NCI-H1048 (cell line): ENCODE measurements at regions not wholly inside any gene's neighbourhood (a gene's known extent, or its start where the extent isn't known, plus 50 kb on each side); places are given as distances from the start of the nearest gene placed in this dataset.
"Not testable (repeated sequence)": the region's sequence is repeated elsewhere in the genome, so short reads cannot be mapped to it uniquely, and the experiment has no call there.

ENCODE experiments used
- DNase-seq: peaks from one replicate; lab custom pipeline; 2025; lab: John Stamatoyannopoulos, UW

DNA sequence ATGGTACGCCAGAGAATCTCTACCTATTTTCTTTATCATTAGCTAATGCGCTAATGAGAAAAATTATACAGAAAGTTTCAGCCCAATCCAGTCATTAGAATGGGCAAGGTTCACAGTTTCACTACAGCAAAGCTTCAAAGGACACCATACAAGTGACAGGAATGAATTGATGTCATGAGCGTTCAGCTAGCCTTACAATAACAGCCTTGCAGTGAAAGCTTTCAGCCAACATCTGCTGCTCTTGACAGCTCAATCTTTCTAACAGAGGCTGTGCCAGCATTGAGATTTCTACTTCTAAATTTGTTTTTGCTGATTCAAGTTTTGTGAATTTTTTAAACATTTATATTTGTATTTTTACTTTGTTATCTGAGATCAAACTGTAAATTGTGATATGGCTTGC is 302.4 kb upstream of the FAM174A start:
- DNase-seq = no peak

DNA sequence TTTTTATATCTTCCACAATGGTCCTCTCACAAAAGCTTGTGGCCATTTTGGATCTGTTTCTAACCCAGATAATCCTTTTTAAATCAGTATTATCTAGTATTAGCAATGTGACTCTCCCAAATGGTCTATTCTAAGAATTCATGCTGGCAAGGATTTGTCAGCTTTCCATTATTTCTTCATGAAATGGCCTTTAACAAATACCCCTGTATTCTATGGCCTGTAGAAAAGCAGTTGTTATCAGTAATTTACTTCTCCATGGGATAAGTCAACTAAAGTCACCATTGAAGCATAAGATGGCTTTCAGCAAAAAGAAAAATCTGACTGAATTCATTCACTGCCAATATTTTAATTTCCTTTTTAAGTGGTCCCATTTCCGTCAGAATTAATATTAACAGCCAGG is 346.4 kb upstream of the FAM174A start:
- no peak for DNase-seq

DNA sequence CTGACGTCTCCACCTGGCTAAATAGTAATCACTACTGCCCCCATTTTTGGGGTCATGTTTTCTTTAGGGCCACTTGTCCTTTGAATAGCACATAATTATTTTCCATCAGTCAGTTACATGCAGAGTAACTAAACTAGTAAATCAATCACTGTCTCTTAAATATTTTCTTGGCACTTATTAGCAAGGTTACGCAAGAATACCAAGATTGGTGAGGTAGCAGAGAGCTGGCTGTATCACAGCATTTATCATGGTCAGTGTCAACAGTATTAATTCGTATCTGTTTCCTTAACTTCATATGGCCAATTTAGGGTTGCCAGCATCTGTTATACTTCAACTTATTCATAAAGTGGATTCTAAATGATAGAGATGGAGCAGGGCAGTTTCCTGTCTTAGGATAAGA is 346.8 kb upstream of the FAM174A start:
- no peak for DNase-seq

DNA sequence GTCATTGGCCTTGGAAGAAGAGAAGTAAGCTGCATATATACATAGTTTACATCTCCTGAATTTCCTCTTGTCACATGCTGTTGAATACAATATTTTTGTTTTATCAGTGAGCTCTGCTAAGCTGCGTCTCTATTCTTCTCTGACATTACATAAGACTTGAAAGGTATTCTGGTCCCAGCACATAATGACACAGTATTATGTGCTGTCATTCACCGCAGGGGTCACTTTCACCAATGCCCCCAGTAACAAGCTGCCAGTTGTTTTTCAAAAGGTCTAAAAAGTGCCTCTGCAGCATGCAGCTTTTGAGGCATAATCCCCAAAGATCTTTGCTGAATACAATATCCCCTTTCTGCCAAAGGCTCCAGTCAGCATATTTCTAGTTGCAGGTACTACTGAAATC is 349.0 kb upstream of the FAM174A start:
- DNase-seq = no peak

DNA sequence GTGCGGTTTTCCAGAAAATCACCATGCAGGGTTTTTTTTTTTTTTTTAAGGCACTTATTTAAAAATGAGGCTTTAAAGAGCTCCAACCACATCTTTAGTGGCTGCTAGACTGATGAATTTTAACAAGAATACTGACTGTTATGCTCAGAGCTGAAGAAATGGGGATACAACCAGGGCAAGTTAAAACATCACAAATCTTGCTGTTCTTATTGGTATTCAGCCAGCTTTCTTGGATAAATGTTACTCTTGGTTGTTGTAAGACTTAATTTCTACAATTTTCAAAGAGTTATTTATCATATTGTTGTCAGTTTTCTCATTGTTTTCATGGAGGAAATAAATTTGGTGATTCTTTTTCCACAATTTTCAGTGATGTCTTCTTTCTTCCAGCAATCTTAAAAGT is 352.8 kb upstream of the FAM174A start:
- DNase-seq = no peak

DNA sequence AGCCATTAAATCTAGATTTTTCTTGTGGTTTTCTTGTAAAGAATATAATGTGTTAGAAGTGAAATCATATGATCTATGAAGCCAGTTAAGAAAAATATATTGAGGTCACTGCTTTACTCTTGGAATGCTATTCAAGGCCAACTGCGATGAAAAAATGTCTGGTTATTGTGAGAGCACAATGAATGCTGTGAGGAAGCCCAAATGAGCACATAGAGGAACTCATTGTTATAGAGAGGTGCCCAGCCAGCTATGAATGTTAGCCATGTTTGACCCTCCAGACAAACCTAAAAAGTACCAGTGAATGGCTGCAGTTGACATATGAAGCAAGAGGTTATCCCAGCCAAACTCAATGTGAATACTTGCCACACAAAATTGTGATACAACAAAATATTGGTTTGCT is 359.8 kb upstream of the FAM174A start:
- DNase-seq = no peak

DNA sequence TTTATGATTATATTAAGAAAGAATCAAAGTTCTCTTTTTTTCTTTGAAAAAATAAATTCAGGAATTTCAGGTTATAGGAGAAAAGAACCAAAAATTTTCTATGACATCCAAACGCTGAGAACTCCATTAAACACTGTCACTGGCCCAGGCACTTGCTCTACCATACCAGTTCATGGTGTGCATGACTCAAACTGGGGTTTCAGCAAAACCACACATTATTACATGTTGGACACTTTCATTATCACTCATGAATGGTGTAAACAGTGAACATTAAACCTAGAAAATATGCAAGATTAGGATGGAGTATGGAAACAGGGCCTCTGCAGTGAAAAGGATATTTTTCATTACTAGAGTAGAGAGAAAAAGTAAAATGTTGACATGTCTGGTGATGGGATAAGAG is 369.9 kb upstream of the FAM174A start:
- no peak for DNase-seq

DNA sequence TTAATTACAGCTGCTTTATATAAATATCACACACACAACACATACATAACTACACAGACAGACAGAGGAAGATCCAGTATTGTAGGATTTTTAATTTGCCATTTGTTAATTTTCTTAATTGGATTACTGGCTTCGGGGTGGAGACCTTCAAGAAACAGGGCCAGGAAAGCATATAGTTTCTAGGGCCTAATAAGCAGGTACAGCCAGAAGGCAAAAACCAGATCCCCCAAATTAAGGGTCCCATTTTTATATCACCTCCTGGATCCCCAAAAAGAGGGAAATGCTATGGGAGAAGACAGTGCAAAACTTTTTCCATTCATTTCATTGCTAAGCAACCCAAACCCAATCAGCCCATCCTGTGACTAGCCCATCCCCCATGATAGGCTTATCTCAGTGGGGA is 373.3 kb upstream of the FAM174A start:
- no peak for DNase-seq

DNA sequence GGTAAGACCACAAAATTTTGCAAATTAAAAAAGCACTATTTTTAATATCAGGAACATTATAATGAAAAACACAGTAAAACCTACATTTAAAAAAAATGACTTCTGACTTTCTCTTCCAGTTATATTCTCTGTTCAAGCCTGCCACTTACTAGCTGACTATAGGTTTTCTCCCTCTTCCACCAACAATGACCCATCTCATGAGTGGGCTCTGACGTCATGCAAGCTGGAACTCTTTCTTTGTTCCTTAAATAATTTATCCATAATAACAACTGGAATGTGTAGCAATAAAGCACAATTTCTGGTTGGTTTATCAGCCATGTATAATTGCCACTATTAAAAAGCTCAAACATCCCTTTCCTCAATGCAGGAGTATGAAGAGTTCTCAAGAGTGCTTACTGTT is 378.1 kb upstream of the FAM174A start:
- no peak for DNase-seq

DNA sequence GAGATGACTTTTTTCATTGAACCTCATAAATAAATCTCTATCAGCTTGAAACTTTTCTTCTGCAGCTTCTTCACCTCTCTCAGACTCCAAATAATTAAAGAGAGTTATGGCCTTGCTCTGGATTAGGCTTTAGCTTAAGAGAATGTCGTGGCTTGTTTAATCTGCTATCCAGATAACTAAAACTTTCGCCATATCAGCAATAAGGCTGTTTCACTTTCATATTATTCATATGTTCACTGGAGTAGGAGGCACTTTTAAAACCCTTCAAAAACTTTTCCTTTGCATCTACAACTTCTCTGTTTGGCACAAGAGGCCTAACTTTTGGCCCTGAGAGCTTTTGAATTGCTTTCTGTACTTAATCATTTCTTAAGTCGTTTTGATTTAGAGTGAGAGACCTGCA is 386.9 kb upstream of the FAM174A start:
- DNase-seq = no peak

DNA sequence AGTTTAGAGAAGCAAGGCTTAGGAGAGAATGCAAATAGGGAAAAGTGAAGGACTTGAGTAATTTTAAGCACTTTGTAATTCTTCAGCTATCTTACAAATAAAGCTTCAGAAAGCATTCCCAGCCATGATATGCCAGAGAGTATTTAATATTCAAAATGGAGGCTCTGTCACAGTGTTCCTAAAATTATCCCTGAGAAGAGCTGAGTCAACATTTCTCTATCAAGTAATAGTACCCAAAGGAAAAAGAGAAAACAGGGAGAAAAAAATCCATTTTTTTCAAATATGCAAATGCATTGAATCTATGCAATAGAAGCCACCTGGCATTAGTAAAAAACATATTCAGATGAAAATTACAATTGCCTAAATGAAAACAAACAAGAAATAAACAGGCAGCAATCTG is 392.6 kb upstream of the FAM174A start:
- no peak for DNase-seq

DNA sequence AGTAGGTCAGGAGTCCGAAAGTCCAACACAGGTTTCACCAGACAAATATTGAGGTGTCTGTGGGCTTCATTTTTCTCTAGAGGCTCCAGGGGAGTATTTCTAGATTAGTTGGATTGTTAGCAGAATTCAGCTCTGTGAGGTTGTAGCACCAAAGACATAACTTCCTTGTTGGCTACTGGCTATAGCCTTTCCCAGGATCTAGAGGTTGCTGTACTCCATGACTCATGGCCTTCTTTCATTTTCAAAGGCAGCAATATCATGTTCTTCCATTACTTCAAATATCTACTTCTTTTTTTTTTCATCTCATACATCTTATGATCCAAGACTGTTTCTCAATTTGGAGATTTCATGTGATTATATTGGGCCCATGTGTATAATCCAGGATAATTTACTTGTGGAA is 404.0 kb upstream of the FAM174A start:
- DNase-seq = no peak

DNA sequence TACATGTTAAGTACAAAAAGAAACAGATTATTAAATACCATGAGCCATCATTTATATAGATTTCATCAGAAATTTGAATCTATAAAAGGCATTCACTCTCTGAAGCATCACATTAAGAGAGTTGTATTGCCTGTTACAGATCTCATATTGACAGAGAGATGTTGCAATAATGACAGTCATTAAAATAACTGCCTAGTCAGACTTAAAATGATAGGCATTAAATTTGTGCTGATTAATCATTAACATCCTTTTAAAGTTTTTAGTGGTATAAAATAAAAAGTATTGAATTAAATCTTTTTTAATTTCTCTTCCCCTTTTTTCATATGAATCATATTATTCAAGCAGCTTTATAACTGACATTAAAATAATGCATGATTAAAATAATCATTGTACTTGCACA is 404.9 kb upstream of the FAM174A start:
- DNase-seq = no peak

DNA sequence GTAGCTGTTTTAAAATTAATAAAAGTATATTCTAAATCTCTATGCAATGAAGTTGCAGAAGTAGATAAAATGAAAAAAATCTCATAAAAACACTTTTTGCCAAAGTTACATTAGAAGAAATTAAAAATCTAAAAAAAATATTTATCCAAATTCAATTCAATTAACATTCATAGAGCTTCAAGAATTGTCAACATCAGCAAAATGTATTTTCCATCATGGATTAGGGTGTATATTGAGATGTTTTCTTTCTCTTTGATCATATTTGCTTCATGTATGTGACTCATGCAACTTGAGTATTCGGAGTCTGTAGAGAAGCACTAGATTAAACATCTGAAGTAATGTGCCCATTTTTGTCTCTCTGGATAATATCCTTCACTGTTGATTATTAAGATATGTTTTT is 415.3 kb upstream of the FAM174A start:
- DNase-seq = no peak

DNA sequence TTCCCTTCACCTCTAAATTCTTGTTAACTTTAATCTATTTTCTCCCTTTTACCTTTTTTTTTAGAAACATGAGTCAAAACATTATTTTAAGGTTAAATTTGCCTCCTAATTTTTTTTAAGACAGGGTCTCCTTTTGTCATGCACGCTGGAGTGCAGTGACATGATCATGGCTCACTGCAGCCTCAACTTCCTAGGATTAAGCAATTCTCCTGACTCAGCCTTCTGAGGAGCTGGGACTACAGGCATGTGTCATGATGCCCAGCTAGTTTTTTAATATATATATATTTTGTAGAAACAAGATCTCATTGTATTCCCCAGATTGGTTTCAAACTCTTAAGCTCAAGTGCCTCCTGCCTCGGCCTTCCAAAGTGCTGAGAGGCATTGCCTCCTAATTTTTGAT is 424.7 kb upstream of the FAM174A start:
- no peak for DNase-seq

DNA sequence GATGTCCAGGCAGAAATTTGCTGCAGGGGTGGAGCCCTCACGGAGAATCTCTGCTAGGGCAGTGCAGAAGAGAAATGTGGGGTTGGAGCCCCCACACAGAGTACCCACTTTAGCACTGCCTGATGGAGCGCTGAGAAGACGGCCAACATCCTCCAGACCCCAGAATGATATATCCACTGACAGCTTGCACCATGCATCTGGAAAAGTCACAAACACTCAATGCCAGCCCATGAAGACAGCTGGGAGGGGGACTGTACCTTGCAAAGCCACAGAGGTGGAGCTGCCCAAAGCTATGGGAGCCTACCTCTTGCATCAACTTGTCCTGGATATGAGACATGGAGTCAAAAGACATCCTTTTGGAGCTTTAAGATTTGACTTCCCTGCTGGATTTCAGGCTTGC is 426.3 kb upstream of the FAM174A start:
- DNase-seq = no peak

DNA sequence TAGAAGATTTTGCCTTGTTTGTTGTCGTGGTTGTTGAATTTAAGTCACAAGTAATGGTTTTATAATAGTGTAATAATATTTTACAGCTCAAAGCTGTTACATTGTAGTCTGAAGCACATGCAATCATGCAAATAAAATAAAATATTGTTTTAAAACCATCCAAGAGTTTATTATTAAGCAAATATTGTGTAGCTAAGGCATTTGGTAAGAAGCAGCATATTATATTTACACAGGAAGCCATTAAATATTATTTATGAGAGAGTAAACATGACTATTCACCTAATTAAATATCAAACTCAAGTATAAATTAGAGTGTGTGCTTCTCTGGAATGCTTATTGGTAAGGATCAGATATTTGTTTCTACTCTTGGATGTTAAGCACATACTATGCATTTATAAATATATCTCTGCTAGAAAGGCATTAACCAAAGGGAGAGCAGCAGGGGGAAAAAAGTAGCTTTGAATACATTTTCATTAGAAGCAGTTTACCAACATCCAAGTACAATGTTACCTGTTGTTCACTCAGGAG is 431.5 kb upstream of the FAM174A start:
- DNase-seq = not testable (repeated sequence)

DNA sequence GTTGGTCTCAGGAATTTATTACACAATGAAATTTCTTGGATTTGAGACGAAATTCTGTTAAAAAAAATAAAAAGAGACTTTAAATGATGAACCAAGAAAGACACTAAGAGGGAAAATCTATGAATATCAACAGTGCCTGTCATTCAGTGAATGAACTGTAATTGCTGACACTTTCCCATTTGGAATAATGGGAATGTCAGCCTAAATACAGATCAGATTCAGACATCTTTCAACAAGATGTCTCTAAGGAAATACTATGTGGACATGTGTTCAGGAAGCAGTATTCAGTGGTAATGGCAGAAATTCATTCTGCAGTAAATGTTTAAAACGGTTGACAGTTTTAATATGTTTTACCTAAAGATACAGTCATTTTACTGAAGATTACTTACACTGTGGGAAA is 433.7 kb upstream of the FAM174A start:
- DNase-seq = not testable (repeated sequence)

DNA sequence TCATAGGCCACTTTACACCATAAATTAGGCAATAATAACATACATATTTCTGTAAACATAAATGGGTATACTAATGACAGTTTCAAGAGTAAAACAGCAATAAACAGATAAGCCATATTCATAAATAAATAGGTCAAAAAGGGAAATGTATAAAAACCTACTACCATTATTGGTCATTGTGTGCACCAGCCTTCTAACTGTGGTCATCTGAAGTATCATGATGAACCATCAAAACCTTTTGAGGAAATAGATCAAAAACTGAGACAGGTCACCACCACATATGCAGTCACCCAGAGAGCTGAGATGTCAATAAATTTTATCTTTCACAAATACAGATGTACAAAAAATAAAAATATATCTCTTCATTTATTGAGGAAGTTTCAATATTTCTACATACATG is 438.8 kb upstream of the FAM174A start:
- not testable (repeated sequence) for DNase-seq

DNA sequence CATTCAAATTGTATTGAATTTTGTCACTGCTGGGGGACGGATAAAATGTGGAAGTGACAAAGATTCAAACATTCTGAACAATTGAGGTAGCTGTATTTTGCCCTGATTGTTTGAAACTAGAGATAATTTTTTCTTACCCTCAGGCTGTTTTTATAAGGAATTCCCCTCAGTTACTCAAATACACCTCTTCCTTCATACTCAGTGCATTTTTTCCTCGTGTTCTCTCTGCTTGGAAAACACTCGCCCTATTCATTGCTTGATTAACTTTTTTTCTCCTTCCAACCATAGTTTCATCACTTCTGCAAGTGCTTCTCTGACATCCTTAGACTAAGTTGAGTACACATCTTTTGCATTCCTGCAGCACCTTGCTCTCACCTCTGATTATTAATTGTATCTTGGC is 454.5 kb upstream of the FAM174A start:
- DNase-seq = not testable (repeated sequence)

DNA sequence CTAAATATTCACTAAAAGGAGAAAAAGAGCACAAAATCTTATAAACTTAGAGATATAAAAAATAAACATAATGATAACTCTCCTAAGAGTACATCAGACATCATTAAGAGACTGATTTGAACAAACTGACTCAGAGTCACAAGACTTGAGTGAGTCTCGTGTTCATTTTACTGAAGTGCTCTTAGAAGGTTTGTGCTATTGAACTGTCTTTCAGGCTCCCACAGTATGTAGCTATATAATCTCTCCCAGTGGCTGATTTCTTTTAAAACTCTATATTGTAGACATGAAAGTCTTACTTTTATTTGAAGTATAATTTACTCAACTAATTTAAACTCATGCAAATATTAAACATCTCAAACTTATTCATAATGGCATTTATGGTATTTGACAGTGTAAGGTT is 456.0 kb upstream of the FAM174A start:
- not testable (repeated sequence) for DNase-seq

DNA sequence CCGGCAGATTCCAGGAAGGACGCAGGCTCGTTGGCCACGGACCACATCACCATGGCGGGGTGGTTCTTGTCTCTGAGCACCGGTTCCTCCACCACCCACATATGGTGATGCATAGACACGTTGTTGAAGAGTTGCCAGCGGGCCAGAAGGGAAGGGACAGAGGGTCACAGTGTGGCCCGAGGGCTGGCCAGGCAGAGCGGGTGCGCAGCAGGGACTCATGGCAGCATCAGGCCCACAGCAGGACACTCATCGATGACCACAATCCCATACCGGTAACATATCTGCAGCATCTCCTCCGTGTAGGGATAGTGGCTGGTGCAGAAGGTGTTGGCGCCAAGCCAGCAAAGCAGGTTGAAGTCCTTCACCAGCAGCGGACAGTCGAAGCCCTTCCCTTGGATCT is 469.2 kb upstream of the FAM174A start:
- not testable (repeated sequence) for DNase-seq

DNA sequence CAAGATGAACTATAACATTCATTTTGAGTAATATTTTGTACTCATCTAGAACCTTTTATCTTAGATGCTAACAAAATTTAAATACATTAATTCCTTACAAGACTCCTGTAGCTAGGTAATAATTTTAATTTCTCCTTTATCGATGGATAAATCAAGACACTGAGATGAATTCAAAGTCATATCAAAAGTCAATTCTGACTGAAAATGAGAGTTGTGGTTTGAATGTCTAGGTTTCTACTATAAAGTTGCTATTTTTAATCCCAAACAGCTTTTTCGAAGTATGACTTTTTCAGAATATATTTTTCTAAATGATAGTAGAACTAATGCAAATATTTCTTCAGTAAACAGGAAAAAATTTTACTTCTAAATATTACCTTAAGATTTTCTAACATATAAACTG is 491.7 kb upstream of the FAM174A start:
- no peak for DNase-seq

DNA sequence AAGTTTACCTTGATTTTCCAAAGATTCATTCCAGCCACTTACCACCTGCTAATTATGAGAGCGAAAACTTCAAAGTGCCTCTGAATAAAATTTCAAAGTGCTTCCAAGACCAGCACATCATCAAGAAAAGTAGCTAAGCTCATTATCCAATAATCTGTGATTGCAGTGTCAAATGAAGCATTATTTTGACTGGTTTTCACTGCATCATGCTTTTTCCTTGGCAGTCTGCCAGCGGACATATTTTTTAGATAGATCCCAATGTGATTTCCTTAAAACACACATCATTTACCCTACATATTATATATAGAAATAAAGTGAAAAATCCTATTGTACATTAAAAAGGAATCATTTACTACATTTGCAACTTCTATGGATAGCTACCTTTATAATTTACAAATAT is 508.6 kb upstream of the FAM174A start:
- no peak for DNase-seq

DNA sequence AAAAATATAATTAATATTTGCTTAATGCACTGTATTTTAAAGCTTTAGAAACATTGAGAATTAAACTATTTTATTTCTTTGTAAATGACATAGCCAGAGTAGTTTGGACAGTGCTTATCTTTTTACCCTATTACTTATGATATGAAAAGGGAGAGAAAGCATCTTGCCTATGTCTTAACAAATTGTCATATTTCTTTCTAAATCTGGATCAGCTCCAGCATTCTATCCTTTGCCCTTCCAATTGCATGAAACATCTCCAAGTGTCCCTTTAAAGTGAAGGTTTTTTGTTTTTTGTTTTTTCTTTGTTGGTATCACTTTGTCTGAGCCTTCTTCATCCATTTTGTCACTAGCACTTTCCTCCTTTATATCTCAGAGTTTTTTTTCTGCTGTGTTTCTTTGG is 511.6 kb upstream of the FAM174A start:
- DNase-seq = no peak
